ENCODE measurements at regions not wholly inside any gene's neighbourhood (a gene's known extent, or its start where the extent isn't known, plus 50 kb on each side); places are given as distances from the start of the nearest gene placed in this dataset.

DNA sequence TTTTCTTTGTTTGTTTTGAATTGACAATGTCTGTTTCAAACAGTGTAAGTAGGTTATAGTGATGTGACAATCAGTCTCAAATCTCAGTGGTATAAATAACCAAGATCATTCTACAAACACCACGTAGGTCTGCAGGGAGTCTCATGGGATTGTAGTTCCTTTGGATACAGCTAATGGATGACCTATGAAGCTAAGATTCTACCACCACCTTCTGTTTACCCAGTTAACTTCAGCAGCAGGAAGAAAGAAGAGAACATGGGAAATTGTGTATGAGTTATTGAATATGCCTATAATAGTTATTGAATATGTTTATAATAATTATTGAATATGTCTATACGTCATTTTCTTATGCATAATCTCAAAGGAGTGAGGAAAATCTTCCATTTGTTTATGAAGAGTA is 63.9 kb upstream of the SLITRK5 start:
- H3K4me3 ChIP-seq, result no peak overlapping the region
- ATAC-seq (no peak), DNase-seq (no peak)
- no peak overlapping the region for H3K27ac ChIP-seq
- in situ Hi-C loops (cut with MboI; ENCODE audit: low sequenced_read_pairs in 4 of 4), result no loop called here
- intact Hi-C loops (cut with DNase I; ENCODE audit: low total_unique reads), result no loop called here
- no peaks in the 10 kb centered on the region for H3K27me3 ChIP-seq
- no peaks in the 10 kb centered on the region for H3K4me1 ChIP-seq
- no peak for TF ChIP-seq POLR2A (IDR thresholded peaks at IDR 0.05)
- TF ChIP-seq, protein P1, sequence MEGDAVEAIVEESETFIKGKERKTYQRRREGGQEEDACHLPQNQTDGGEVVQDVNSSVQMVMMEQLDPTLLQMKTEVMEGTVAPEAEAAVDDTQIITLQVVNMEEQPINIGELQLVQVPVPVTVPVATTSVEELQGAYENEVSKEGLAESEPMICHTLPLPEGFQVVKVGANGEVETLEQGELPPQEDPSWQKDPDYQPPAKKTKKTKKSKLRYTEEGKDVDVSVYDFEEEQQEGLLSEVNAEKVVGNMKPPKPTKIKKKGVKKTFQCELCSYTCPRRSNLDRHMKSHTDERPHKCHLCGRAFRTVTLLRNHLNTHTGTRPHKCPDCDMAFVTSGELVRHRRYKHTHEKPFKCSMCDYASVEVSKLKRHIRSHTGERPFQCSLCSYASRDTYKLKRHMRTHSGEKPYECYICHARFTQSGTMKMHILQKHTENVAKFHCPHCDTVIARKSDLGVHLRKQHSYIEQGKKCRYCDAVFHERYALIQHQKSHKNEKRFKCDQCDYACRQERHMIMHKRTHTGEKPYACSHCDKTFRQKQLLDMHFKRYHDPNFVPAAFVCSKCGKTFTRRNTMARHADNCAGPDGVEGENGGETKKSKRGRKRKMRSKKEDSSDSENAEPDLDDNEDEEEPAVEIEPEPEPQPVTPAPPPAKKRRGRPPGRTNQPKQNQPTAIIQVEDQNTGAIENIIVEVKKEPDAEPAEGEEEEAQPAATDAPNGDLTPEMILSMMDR (IDR thresholded peaks at IDR 0.05 in 4 of 5, conservative IDR thresholded peaks at IDR 0.05 in 1 of 5), result no peak
- no peaks in the 10 kb centered on the region for H3K9me3 ChIP-seq
- no peaks in the 10 kb centered on the region for H3K36me3 ChIP-seq

DNA sequence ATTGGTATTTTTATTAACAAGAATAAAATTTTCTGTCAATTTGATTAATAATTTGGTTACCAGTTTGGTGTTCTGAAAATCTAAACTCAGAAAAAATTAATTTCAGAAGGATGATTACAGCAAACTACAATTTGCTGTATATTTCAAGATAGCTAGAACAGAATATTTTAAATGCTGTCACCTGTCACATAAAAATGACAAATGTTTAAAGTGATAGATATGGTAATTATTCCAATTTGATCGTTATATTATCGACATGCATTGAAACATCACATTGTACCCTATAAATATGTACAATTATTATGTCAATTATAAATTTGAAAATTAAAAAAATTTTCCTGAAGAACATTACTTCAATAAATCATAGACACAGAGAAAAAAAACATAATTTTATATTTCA is 56.9 kb upstream of the SLITRK5 start:
- no peak for TF ChIP-seq POLR2A (IDR thresholded peaks at IDR 0.05)
- TF ChIP-seq, protein P1 (IDR thresholded peaks at IDR 0.05 in 4 of 5, conservative IDR thresholded peaks at IDR 0.05 in 1 of 5), result no peak
- DNase-seq (no peak), ATAC-seq (no peak)
- H3K36me3 ChIP-seq, result no peaks in the 10 kb centered on the region
- intact Hi-C loops (cut with DNase I; ENCODE audit: low total_unique reads), result no loop called here
- H3K27me3 ChIP-seq, result no peaks in the 10 kb centered on the region
- no peaks in the 10 kb centered on the region for H3K9me3 ChIP-seq
- H3K4me3 ChIP-seq, result no peak overlapping the region
- in situ Hi-C loops (cut with MboI; ENCODE audit: low sequenced_read_pairs in 4 of 4), result no loop called here
- H3K4me1 ChIP-seq, result no peaks in the 10 kb centered on the region
- H3K27ac ChIP-seq, result no peak overlapping the region

Data from gastrocnemius medialis (tissue), 4 donors.